ENCODE measurements at regions not wholly inside any gene's neighbourhood (a gene's known extent, or its start where the extent isn't known, plus 50 kb on each side); places are given as distances from the start of the nearest gene placed in this dataset.
"Not testable (repeated sequence)": the region's sequence is repeated elsewhere in the genome, so short reads cannot be mapped to it uniquely, and the experiment has no call there.

DNA sequence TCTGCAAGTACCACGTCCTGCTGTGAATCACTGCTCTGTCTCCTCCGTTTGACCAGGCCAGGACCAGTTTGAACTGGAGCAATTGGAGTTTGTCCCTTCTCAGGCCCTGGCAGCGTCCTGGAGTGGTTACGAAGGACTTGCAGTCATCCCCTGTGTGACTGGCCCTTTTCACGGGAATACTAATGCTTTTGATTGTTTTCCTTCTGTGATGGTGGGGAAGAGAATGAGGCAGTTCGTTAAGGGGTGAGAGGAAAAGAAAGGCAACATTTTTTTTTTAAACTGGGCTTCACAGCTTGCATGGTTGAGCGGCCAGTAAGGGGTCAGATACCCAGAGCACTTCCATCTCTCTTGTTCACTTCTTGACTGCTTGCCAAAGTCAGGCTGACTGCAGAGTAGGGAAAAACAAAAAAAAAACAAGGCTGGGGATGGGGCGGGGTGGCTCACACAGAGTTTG, 153.5 kb upstream of the STK32A start:
- DNase-seq (ENCODE audit: low spot score): peak; percentile 96

DNA sequence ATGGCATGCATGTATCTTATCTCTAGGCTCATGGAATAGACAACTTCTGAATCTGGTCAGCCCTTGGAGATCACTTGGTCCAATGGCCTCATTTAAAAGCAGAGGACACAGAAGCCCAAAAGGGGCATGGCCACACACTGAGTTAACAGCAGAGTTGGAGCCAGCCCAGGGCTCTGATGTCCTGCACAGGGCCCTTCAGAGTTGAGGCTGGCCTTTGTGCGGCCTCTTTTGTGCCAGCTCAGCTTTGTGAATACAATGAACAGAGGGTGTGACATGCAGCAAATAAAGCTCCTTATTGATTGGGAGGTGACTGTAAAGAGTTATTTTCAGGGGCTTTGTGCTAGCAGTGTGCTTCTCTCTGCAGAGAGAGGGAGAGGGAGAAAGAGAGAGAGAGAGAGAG, 150.1 kb upstream of the STK32A start:
- peak; percentile 97 for DNase-seq (ENCODE audit: low spot score)

DNA sequence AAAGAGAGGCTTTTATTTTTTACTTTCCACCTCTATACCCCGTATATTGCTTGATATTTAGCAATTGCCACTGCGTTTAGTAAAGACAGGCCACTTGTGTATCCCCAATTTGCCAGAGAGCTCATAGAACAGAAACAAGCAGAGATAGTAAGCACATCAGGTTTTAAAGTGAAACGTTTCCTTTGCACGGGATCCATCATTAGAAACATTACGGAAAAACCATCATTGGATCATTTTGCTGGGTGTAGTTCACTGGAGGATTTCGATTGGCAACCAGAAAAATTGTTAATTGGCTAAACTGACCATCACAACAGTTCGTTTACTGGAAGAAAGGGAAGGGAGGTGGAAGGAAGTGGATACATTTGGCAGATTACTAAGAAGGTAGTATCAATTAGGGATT, 149.4 kb upstream of the STK32A start:
- DNase-seq (ENCODE audit: low spot score): peak; percentile 64

DNA sequence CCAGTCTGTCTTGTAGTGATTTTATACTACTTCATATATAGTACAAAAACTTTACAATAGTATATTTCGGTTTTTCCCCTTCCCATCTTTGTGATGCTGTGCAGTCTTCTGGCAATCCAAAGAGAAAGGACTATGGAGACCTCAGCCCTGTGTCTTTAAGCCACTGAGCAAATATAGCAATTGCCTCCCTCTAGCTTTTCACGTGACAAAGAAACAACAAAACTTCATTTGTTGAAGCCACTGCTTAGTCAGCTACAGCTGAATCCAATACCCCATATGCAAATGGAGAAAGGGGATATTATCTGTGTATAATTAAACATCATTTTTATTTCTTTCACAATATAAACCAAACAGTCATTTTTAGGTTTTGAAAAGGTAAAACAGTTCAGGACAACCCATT, 142.8 kb upstream of the STK32A start:
- DNase-seq (ENCODE audit: low spot score): peak; percentile 86

DNA sequence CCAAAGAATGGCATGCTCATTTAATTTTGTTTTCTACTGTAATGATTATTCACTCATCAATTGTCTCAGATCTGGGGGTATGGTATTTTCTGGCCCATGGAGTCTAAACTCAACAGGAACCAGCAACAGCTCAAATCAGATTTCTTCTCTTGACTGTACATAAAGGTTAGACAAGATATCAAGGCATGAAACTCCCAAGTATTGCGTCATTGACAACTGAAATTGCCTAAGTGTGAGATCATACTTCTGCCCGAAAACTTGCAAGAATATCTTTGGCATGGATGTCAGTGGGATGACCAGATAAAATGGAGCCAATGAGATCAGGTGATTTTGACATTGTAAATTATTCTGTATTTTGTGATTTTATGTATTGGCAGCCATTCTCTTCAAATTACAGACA, 141.7 kb upstream of the STK32A start:
- no peak for DNase-seq (ENCODE audit: low spot score)

DNA sequence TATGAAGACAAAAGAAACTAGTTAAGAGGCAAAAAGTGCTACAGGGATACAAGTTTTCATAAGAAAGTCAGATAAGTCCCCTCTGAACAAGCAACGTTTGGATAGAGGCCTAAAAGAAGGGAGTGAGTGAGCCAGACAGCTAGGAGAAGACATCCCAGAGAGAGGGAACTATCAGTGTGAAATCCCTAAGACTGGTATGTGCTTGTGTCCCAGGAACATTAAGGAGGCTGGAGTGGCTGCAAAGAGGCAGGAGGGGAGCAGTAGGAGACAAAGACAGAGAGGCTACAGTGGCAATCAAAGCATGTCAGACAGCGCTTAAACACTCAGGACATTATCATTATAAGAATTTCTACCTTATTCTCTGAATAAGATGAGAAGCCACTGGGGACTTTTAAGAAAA, 139.1 kb upstream of the STK32A start:
- no peak for DNase-seq (ENCODE audit: low spot score)

DNA sequence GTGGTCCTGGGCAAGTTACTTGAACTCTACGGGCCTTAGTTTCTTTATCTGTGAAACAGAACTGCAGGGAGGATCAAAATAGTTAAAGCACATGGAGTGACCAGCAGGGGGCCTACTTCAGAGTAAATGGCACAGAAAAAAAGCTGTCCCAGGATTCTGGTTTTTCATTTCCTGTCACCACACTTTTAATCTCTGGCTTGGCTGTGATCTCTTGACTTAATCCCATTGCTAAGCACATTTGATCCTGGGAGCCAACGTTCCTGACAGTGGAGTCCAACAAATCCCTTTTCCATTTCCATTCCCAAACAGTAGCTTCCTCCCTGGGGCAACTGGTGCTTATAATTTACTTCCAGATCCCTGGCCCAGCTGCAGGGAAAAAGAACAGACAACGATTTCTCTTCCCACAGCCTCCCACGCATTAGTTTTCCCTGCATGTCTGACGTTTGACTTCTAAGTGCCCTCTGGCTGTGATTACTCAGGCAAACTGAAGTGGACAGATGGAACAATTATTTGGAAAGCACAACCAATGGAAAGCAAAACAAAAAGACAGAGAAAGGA, 136.5 kb upstream of the STK32A start:
- peak; percentile 76 for DNase-seq (ENCODE audit: low spot score)

DNA sequence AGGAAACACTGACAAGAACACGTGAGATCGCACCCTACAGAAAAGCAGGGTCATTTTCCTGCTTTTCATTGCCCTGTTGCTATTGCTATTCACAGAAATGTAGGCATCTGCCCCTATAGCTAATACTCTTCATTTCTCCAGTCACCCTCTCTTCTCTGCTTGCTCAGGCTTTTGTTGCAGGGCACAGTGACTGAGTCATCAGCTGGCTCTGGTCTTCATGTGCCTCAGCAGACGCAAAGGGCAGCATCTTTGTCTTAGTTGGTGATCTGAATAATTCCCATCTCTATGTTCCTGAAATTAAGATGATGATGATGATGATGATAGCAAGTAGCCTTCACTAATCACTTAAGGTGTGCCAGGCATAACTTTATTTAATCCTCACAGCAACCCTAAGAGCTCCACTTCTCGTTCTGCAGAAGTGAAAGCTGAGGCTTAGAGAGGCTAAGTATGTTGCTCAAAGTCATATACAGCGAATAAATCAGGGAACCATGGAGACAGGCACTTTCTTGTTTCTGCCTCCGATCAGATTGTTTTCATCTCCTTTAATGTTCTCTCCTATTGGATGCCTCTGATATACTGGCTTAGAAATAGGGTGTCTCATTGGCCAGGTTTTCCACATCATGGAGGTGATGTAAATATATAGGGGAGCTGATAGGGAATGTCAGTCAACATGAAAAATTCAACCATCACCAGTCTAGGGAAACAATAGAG, 133.0 kb upstream of the STK32A start:
- peak; percentile 70 for DNase-seq (ENCODE audit: low spot score)

DNA sequence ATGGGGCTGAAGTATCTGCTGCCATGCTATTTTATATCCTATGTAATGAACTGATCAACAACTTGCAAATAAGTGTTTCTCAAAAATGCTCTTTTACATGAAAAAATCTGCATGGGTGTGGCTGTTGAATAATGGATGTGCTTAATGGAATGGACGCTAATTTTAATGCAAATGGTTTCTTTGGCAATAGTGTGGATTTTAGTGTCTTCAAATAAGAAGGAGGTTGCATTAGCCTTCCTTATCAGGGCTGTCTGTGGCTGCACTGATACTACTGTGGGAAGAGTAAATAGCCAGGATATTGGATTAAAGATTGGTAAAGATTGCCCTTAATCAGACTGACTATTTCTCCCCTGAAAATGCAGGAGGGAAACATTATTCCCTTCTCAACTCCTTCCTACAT, 121.9 kb upstream of the STK32A start:
- DNase-seq (ENCODE audit: low spot score): no peak

DNA sequence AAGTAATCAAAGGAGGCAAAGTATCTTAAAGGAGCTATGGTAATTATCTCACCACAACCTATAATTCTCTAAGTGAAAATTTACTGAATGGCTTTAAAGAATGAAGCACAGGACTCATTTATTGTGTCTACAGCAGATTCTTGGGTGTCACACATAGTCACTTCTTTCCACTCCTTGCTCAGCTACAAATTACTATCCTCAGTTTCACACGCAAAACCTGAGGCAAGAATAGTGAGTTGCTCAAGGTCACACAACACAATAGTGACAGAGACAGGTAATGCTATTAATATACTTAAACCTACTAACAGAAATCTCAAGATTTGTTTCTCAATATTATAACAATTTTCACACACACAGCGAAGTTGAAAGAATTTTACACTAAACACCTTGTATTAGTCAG, 120.9 kb upstream of the STK32A start:
- DNase-seq (ENCODE audit: low spot score): no peak

DNA sequence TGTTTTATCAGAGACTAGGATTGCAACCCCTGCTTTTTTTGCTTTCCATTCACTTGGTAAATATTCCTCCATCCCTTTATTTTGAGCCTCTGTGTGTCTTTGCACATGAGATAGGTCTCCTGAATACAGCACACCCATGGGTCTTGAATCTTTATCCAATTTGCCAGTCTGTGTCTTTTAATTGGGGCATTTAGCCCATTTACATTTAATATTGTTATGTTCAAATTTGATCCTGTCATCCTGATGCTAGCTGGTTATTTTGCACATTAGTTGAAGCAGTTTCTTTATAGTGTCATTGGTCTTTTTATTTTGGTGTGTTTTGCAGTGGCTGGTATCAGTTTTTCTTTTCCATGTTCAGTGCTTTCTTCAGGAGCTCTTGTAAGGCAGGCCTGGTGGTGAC, 95.1 kb upstream of the STK32A start:
- DNase-seq (ENCODE audit: low spot score): not testable (repeated sequence)

DNA sequence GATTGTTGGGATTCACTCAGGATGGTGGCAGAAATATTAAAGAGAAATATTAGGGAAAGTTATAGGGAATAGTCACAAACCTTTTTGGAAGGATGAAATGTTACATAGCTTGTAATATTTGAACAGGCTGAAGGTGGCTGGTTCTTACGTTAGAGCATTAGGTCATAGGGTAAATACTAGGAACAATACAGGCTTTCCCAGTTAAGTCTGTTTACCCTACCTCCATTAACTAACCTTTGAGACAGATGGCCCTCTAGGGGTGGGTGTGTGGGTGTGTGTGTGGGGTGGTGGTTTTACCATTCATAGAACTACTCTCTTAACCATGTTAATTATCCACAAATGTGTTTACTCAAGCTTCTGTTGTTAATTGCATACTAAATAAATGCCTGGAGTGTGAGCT, 94.3 kb upstream of the STK32A start:
- no peak for DNase-seq (ENCODE audit: low spot score)

DNA sequence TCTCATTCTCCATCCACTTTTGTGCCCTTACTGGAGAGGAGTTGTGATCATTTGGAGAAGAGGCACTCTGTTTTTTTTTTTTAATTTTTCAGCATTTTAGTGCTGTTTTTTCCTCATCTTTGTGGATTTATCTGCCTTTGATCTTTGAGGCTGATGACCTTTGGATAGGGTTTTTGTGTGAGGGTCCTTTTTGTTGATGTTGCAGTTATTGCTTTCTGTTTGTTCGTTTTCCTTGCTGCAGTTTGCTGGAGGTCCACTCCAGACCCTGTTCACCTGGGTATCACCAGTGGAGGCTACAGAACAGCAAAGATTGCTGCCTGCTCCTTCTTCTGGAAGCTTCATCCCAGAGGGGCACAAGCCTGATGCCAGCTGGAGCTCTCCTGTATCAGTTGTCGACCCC, 93.2 kb upstream of the STK32A start:
- DNase-seq (ENCODE audit: low spot score): not testable (repeated sequence)

DNA sequence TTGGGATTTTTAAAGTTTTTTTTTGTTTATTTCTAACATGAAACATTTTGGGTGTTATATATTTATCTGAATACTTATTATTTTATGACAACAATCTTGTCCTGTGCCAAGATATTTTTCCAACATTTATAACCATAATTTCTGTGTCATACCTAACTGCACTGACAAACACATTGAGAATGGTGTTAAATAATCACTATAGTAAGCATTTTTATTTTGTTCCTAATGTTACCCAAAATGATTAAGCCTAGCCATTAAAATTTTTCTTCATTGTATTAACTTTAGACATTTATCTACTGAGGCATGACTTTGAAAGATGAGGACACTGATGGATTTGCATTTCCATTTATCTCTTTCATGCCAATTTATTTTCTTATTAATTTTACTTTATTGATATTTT, 91.6 kb upstream of the STK32A start:
- no peak for DNase-seq (ENCODE audit: low spot score)

DNA sequence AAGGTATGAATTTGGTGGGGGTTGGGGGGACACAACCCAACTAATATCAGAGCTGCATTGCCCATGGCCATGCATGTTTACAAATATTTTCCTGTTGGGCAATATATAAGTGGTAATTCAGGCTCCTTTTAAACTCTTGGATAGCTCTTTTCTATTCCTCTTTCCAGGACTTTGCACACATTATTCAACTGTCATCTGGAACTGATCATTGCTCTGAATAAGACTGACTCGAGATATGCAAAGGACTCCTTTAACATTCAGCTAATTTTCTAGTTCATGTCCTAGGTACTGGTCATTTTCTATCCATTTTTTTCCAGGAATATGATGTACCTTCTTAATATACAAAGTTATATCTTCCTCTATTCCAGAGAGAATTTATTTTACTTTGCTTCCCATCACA, 89.5 kb upstream of the STK32A start:
- no peak for DNase-seq (ENCODE audit: low spot score)

DNA sequence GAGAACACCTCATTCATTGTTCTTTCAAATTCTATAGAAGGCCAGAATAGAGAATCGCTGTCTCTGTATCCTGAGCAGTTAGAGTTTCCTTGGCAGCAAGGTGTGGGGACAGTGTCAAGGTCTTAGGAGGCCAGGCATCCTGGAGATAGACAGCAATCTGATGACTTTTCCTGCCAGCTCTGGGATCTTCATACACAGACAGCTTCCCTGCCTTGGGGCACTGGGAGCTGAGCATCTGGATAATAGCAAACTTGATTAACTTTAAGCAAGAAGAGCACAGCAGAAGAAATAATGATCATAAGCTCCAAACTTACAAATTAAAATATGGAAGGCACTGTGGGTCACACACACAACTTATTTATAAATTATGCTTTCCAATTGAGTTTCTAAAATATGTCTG, 86.1 kb upstream of the STK32A start:
- DNase-seq (ENCODE audit: low spot score): no peak

DNA sequence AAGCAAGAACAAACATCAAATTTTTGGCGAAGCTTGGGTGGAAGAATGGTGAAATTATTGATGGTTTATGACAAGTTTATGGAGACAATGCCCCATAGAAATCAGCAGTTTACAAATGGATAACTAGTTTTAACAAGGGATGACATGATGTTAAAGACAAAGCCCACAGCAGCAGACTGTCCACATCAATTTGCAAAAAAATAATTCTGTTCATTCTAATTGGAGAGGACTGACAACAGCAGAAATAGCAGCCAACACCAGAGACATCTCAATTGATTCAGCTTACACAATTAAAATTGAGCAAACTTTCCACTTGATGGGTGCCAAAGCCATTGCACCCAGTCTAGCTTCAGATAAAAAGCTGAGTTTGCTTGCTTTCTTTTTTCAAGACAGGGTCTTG, 82.7 kb upstream of the STK32A start:
- no peak for DNase-seq (ENCODE audit: low spot score)

DNA sequence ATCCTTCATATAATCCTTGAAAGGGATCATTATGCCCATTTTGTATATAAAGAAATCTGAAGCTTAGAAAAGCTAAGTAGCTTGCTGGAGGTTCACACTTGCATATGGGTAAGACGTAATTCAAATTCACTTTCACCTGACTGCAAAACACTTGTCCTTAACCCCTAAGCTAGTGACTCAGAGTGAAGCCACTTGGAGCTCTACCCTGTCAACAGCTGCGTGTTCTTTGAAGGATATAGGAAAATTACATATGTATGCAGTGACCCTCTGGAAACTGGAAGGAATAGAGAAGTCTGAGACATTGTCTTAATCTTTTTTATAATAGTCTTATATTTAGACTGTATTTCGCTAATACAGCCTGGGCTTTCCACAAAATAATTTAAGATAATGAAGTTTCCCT, 80.0 kb upstream of the STK32A start:
- DNase-seq (ENCODE audit: low spot score): no peak

DNA sequence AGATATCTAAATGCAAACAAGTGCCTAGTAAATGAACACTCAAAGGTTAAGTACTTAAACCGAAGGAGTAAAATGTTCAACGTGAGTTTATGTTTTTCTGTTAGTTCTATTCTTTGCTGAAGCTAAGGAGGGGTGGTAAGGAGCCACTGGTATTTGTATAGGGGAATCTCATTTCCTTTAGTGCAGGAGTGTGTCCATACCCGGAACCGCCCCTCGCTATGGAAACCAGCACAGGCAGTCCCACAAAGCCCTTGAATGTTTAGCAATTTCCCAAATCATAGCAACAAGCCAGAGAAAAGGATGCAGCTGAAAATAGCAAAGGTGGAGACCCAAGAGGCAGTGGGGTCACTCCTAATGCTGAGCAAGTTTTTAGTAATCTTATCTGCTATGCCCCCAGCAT, 78.8 kb upstream of the STK32A start:
- no peak for DNase-seq (ENCODE audit: low spot score)

DNA sequence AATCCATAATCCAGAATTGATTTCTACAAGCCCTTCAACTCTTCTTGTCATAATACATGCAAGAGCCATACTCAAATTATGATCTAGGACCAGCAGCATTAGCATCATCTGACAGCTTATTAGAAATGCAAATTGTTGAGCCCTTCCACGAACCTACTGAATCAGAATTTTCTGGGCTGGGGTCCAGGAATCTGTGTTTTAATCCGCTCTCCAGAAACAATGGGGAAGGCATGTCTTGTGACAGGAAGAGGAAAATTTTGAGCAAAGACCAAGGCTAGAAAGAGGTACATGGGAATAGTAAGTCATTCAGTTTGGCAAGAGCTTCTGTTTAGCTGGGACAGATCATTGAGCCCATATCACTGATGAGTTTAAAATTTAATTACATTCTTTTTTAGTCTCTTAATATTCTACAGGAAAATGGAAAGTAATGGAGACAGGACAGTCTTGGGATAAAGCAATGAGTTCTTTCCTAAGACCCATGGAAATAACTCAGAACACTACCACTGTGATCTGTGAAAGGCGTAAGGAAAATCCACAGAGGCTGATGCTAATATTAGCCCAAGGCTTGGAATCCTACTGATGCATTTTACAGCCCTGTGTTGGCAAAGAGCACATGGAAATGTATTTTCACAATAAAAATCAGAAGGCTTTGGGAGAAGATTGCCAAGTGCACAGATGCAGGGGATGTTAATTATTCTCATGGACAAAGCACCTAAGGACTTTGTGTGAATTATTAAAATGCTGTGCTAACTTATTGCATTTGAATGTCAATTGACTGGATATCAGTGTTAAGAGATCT, 73.7 kb upstream of the STK32A start:
- DNase-seq (ENCODE audit: low spot score): peak; percentile 26

DNA sequence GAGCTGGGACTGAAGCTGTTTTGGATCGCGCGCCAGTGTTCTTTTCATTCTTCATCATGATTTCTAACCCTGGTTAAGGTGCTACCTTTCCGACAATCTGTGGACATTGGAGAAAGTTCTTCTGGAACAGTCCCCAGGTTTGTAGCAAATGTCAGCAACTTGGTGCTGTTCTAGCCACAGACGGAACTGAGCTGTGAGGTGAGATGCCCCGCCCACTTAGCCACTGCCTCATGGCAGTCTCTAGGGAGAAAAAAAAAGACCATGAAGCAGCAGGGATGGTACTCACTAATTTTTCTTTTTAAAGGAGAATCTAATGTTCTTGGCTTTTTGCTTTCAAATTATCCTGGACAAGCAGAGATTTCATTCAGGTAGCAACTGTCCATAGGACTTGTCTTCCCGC, 72.1 kb upstream of the STK32A start:
- no peak for DNase-seq (ENCODE audit: low spot score)

DNA sequence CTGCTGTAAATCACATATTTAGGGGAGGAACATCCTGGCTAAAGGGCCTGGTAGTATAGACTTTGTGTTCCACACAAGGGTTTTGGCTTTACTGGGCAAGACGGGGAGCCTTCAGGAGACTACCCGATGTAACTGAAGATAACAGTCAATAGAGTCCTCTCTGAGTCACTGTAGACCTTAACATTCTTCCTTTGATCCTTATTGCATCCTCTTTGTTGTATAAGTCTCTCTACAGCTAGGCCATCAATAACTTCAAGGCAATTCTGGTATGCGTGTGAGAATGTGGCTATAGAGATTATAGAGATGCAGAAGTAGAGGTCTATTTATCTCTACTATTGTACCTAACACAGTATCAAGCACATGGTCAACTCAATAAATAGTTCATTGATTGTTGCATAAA, 67.3 kb upstream of the STK32A start:
- DNase-seq (ENCODE audit: low spot score): no peak

DNA sequence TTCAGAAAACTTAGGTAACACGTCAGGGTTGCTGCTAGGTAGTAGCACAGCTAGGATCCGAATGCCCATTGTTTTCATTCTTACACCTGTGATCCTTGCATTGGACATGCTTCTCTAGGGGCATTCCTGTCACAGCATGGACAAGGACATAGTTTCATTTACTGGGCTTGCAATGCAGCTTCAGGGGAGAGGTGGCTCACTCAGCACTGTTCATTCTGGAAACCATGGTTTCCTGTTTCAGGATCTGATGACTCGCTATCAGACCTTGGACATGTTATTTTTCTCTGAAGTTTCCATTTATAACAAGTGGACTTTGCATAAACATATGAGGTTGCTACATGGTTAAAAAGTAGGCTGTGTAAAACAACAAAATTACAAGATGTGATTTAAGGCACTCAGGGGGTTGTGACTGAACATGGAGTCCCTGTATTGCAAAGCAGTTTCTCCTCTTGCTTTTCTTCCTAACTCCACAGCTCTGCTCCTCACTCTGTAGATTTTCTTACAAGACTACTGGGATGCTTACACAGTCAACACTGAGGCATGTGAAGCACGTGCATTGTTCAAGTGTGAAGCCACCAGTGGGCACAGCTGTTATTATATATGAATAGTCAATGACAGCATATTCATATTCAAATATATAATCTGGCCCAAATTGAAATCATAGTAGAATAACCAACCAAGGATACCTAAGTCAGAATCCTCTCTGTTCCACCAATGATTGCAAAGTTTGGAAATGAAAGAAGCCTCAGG, 66.1 kb upstream of the STK32A start:
- no peak for DNase-seq (ENCODE audit: low spot score)
